K562 (cell line): ENCODE measurements at regions not wholly inside any gene's neighbourhood (a gene's known extent, or its start where the extent isn't known, plus 50 kb on each side); places are given as distances from the start of the nearest gene placed in this dataset.

Source experiments
- ATAC-seq: fragments of 200-7000 bp; cut with Tn5 transposase; 3 replicates; pipeline ENCODE4 v1.9.1; 2020; ENCODE audit warnings: moderate library complexity
- BruUV-seq: library from RNA; stranded (reverse); fragments of 400-500 nt; replicated peaks from 2 replicates; lab custom pipeline; 2021; lab: Mats Ljungman, UMichigan
- CTCF ChIA-PET: fragments of 300-600 bp; formaldehyde crosslinking; extraction: SDS; loops from one replicate; lab custom pipeline; 2021; ENCODE audit warnings: low intra/inter-chr PET ratio; lab: Yijun Ruan, JAX
- POLR2A ChIA-PET: fragments of 300-600, 350-650 bp; sonication (Branson Sonifier 250); formaldehyde crosslinking; extraction: SDS; loops from one replicate; lab custom pipeline; 2021; ENCODE audit warnings: antibody characterized with exemption, inconsistent platforms; lab: Yijun Ruan, JAX
- DNase-seq, 4 experiments: peaks; one replicate each; pipeline versions ENCODE4 v3.0.0 to v3.0.0-alpha.2; 2011 to 2018; ENCODE audit warnings: low spot score in 3 of 4, mixed read lengths in 3 of 4; ENCODE audit errors: extremely low read depth in 1 of 4
- FAIRE-seq: peaks from 2 replicates; lab custom pipeline; 2011; peaks lifted over from hg19 to GRCh38; lab: Jason Lieb, UNC
- H2AFZ ChIP-seq: 2 replicates; pipeline ENCODE4 v1.6.0; 2011; ENCODE audit warnings: low read depth, low read length, control low read depth, inconsistent platforms
- H3K27ac ChIP-seq: fragments of 200-600 bp; 3 replicates; pipeline ENCODE4 v1.8.0; 2011; ENCODE audit warnings: low read depth, mild to moderate bottlenecking, control low read depth, inconsistent platforms, low read length, moderate library complexity, mixed read lengths; ENCODE audit errors: extremely low read depth
- H3K27me3 ChIP-seq, 2 experiments: fragments of 300-600 bp in 1 of 2; 2 replicates in 1 of 2; 3 replicates in 1 of 2; pipeline versions ENCODE4 v1.6.0 to v1.8.0; 2011; ENCODE audit warnings: inconsistent platforms in 2 of 2, low read length in 2 of 2, mild to moderate bottlenecking in 1 of 2, mixed read lengths in 1 of 2, moderate library complexity in 1 of 2; ENCODE audit not compliant: control insufficient read depth in 2 of 2, insufficient read depth in 2 of 2
- H3K36me3 ChIP-seq: fragments of 300-600 bp; 3 replicates; pipeline ENCODE4 v1.8.0; 2011; ENCODE audit warnings: mild to moderate bottlenecking, low read length, inconsistent platforms; ENCODE audit not compliant: control insufficient read depth, insufficient read depth
- H3K4me1 ChIP-seq, 2 experiments: fragments of 200-600 bp in 1 of 2; replicated peaks in 1 of 2; 2 replicates in 1 of 2; 3 replicates in 1 of 2; pipeline versions ENCODE4 v1.5.1 to v1.8.0; 2011; ENCODE audit warnings: inconsistent platforms in 2 of 2, low read length in 2 of 2, mild to moderate bottlenecking in 1 of 2, mixed read lengths in 1 of 2, moderate library complexity in 1 of 2; ENCODE audit not compliant: control insufficient read depth in 2 of 2, insufficient read depth in 2 of 2
- H3K4me2 ChIP-seq: 2 replicates; pipeline ENCODE4 v1.6.1; 2011; ENCODE audit warnings: low read length, control low read depth, inconsistent platforms, mixed read lengths; ENCODE audit not compliant: insufficient read depth
- H3K4me3 ChIP-seq: fragments of 200-600 bp; sonication (generic), shearing (Covaris generic); 2 replicates; pipeline ENCODE4 v1.5.1; 2016; ENCODE audit warnings: control low read depth, inconsistent platforms
- H3K79me2 ChIP-seq: fragments of 200-600 bp; 3 replicates; pipeline ENCODE4 v1.8.0; 2011; ENCODE audit warnings: low read length, inconsistent platforms; ENCODE audit not compliant: control insufficient read depth, insufficient read depth
- H3K9ac ChIP-seq, 2 experiments: 2 replicates each; pipeline versions ENCODE4 v1.6.0 to v1.6.1; 2011; ENCODE audit warnings: low read depth in 2 of 2, low read length in 2 of 2, control low read depth in 1 of 2, inconsistent platforms in 1 of 2, mild to moderate bottlenecking in 1 of 2, mixed read lengths in 1 of 2; ENCODE audit not compliant: insufficient read depth in 1 of 2
- H3K9me1 ChIP-seq: one replicate; pipeline ENCODE4 v1.6.0; 2011; ENCODE audit warnings: inconsistent platforms, mild to moderate bottlenecking, low read length, moderate library complexity; ENCODE audit not compliant: control insufficient read depth, insufficient read depth
- H3K9me3 ChIP-seq: replicated peaks from 2 replicates; pipeline ENCODE4 v1.5.1; 2011; ENCODE audit warnings: low read depth, low read length, inconsistent platforms; ENCODE audit not compliant: control insufficient read depth, insufficient read depth
- H4K20me1 ChIP-seq: replicated peaks from 2 replicates; pipeline ENCODE4 v1.6.1; 2011; ENCODE audit warnings: low read length, inconsistent platforms, mixed read lengths; ENCODE audit not compliant: control insufficient read depth, insufficient read depth
- JUN ChIP-seq, 2 experiments: sonication (generic) in 1 of 2; formaldehyde crosslinking in 1 of 2; IDR thresholded peaks; 2 replicates each; pipeline versions ENCODE4 v1.6.1 to v1.8.0; 2012 to 2022; ENCODE audit warnings: borderline replicate concordance in 2 of 2, mild to moderate bottlenecking in 2 of 2, improper control_type of control experiment in 1 of 2, low read depth in 1 of 2, low read length in 1 of 2, missing genetic modification reagents in 1 of 2
- MEF2D ChIP-seq: conservative IDR thresholded peaks from 2 replicates; pipeline ENCODE4 v1.6.1; 2016; ENCODE audit warnings: low read depth, missing genetic modification characterization, missing compliant biosample characterization
- RBM25 ChIP-seq: fragments of 200-400 bp; formaldehyde crosslinking; IDR thresholded peaks from 2 replicates; pipeline ENCODE4 v1.6.1; 2018; ENCODE audit warnings: low read length, low read depth, moderate library complexity; ENCODE audit not compliant: severe bottlenecking
- ZNF609 ChIP-seq: sonication (generic); formaldehyde crosslinking; IDR thresholded peaks from 2 replicates; pipeline ENCODE4 v1.8.1; 2023; ENCODE audit warnings: missing genetic modification reagents, mild to moderate bottlenecking, borderline replicate concordance
- WGBS: fragments of 100-300 bp; shearing (Covaris generic); methylation state at CpG from one replicate; pipeline ENCODE4 v1.1.6; 2016; ENCODE audit warnings: low coverage, mixed read lengths; ENCODE audit not compliant: insufficient coverage; ENCODE audit errors: missing lambda C conversion rate; 5-methylcytosine and 5-hydroxymethylcytosine counted together
- in situ Hi-C: fragments of 300-500 bp; cut with MboI; formaldehyde crosslinking; loops from 4 replicates; pipeline ENCODE4 v1.15.0; 2018; ENCODE audit warnings: inconsistent platforms, mixed read lengths
- intact Hi-C: fragments of 100-400 bp; cut with micrococcal nuclease; formaldehyde crosslinking; loops from 2 replicates; pipeline ENCODE4 v1.14.2; 2022
- TF ChIP-seq, protein P1 (sequence below): fragments of 200-600 bp; sonication (generic); IDR thresholded peaks from one replicate; pipeline ENCODE4 v1.6.1; 2012; ENCODE audit warnings: mild to moderate bottlenecking, low read depth, low read length, inconsistent platforms

- intact Hi-C loops: no loop called here
- Histone ChIP-seq H3K79me2 (no peaks in the 10 kb centered on the region), H3K36me3 (no peaks in the 10 kb centered on the region), H4K20me1 (no peaks in the 10 kb centered on the region), H3K9me1 (no peaks in the 10 kb centered on the region), H3K9ac (no peak overlapping the region), H3K9me3 (no peaks in the 10 kb centered on the region), H3K4me3 (no peak overlapping the region), H3K27me3 (peaks cover 0 to 6% of the 10 kb centered on the region in 2 experiments; a peak in 1 of 5 replicates), H2AFZ (no peak overlapping the region), H3K4me1 (no peaks in the 10 kb centered on the region), H3K27ac (no peak overlapping the region), H3K4me2 (no peak overlapping the region)
- POLR2A ChIA-PET: no interaction called here
- WGBS: 0% methylated on average over 3 of the region's 3 CpGs
- no peak for DNase-seq
- in situ Hi-C loops: no loop called here
- CTCF ChIA-PET: no interaction called here
- ATAC-seq: no peak
- BruUV-seq: no TSS peak
- FAIRE-seq: no peak
- TF ChIP-seq JUN (IDR thresholded peaks at IDR 0.05; ENCODE audit: borderline replicate concordance, low read depth, low read length) (no peak), JUN (CRISPR knock-in tag; IDR thresholded peaks at IDR 0.05; ENCODE audit: borderline replicate concordance) (no peak), ZNF609 (CRISPR knock-in tag) (no peak), RBM25 (no peak), MEF2D (tag) (no peak)
- TF ChIP-seq, protein P1, sequence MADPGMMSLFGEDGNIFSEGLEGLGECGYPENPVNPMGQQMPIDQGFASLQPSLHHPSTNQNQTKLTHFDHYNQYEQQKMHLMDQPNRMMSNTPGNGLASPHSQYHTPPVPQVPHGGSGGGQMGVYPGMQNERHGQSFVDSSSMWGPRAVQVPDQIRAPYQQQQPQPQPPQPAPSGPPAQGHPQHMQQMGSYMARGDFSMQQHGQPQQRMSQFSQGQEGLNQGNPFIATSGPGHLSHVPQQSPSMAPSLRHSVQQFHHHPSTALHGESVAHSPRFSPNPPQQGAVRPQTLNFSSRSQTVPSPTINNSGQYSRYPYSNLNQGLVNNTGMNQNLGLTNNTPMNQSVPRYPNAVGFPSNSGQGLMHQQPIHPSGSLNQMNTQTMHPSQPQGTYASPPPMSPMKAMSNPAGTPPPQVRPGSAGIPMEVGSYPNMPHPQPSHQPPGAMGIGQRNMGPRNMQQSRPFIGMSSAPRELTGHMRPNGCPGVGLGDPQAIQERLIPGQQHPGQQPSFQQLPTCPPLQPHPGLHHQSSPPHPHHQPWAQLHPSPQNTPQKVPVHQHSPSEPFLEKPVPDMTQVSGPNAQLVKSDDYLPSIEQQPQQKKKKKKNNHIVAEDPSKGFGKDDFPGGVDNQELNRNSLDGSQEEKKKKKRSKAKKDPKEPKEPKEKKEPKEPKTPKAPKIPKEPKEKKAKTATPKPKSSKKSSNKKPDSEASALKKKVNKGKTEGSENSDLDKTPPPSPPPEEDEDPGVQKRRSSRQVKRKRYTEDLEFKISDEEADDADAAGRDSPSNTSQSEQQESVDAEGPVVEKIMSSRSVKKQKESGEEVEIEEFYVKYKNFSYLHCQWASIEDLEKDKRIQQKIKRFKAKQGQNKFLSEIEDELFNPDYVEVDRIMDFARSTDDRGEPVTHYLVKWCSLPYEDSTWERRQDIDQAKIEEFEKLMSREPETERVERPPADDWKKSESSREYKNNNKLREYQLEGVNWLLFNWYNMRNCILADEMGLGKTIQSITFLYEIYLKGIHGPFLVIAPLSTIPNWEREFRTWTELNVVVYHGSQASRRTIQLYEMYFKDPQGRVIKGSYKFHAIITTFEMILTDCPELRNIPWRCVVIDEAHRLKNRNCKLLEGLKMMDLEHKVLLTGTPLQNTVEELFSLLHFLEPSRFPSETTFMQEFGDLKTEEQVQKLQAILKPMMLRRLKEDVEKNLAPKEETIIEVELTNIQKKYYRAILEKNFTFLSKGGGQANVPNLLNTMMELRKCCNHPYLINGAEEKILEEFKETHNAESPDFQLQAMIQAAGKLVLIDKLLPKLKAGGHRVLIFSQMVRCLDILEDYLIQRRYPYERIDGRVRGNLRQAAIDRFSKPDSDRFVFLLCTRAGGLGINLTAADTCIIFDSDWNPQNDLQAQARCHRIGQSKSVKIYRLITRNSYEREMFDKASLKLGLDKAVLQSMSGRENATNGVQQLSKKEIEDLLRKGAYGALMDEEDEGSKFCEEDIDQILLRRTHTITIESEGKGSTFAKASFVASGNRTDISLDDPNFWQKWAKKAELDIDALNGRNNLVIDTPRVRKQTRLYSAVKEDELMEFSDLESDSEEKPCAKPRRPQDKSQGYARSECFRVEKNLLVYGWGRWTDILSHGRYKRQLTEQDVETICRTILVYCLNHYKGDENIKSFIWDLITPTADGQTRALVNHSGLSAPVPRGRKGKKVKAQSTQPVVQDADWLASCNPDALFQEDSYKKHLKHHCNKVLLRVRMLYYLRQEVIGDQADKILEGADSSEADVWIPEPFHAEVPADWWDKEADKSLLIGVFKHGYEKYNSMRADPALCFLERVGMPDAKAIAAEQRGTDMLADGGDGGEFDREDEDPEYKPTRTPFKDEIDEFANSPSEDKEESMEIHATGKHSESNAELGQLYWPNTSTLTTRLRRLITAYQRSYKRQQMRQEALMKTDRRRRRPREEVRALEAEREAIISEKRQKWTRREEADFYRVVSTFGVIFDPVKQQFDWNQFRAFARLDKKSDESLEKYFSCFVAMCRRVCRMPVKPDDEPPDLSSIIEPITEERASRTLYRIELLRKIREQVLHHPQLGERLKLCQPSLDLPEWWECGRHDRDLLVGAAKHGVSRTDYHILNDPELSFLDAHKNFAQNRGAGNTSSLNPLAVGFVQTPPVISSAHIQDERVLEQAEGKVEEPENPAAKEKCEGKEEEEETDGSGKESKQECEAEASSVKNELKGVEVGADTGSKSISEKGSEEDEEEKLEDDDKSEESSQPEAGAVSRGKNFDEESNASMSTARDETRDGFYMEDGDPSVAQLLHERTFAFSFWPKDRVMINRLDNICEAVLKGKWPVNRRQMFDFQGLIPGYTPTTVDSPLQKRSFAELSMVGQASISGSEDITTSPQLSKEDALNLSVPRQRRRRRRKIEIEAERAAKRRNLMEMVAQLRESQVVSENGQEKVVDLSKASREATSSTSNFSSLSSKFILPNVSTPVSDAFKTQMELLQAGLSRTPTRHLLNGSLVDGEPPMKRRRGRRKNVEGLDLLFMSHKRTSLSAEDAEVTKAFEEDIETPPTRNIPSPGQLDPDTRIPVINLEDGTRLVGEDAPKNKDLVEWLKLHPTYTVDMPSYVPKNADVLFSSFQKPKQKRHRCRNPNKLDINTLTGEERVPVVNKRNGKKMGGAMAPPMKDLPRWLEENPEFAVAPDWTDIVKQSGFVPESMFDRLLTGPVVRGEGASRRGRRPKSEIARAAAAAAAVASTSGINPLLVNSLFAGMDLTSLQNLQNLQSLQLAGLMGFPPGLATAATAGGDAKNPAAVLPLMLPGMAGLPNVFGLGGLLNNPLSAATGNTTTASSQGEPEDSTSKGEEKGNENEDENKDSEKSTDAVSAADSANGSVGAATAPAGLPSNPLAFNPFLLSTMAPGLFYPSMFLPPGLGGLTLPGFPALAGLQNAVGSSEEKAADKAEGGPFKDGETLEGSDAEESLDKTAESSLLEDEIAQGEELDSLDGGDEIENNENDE: no peak
Measured at GRCh38 chr1:221863635-221864034, 121.7 kb upstream of the DUSP10 start.
